Dermis microvascular lymphatic vessel endothelial cell (primary cell): ENCODE measurements at regions not wholly inside any gene's neighbourhood (a gene's known extent, or its start where the extent isn't known, plus 50 kb on each side); places are given as distances from the start of the nearest gene placed in this dataset.
A peak's percentile ranks its signal among the peaks of the same experiment; 100 is the strongest.

Experiments
- DNase-seq, 2 donors: peaks; one replicate each; pipeline versions ENCODE4 v3.0.0 to v3.0.0-alpha.2; 2010; ENCODE audit warnings: low read depth in 2 of 2

- DNase-seq = peak; percentile 76 to 87
Observed at GRCh38 chr2:12965540-12966269, 249.0 kb downstream of the TRIB2 start.

DNA sequence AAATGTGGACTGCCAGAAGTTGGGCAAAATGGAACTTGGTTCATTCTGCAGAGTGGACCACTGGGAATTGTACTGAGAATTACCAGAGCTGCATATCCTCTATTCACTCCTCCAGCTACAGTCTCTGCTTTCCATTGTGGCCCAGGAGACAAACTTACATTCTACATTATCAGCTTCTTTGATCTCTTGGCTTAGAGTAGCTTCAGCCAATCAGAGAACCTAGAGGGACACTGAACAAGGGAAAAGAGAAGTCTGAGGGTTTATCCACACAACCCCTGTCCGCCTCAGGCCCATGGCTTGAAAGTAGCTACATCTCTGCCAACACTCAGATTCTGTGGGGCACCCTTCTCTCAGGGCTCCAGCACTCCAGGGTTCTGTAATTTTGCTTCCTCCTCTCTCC, 251.1 kb downstream of the TRIB2 start:
- DNase-seq = no peak

DNA sequence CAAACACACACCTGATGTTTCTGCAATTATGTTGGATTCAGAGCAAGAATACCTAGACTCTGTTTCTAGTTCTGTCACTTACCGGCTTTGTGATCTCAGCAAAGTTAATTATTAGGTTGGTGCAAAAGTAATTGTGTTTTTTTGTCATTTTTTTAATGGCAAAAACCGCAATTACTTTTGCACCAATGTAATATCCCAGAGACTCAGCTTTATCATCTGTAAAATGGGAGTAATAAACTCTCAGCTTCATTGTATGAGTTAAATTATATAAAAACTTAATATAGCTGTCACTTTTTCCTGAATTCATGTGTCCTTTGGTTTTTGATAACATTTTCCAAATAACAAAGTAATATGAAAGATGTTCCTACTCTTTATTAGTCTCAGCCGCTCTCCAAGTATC, 251.7 kb downstream of the TRIB2 start:
- no peak for DNase-seq

- no peak for DNase-seq
Observed at GRCh38 chr2:12970861-12971260, 254.1 kb downstream of the TRIB2 start.

GRCh38 chr2:12971581-12972365, 255.0 kb downstream of the TRIB2 start:
- no peak for DNase-seq

- no peak for DNase-seq
Observed at GRCh38 chr2:12978066-12978835, 261.5 kb downstream of the TRIB2 start.

GRCh38 chr2:12979066-12979465, 262.3 kb downstream of the TRIB2 start:
- DNase-seq = no peak

GRCh38 chr2:12980817-12981216, 264.1 kb downstream of the TRIB2 start:
- DNase-seq = peak; percentile 85 to 93

DNA sequence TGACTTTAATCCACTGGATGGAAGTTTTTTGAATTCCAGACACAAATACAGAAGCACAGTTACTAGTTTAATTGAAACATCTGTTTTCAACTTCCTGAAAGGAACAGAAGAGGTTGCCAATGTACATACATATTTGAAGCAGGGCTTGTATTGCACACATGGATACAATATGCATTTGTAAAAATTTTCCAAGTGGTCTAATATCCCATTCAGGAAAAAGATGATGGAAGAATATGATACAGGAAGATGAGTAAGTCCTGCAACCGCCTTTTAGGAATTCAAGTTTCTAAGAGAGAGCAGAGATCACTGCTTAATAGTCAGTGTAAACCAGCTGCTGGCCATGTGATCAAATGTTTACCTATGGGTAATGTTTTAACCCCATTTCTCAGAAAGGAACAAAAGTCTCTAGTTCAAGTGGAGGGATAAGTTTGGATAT, 265.4 kb downstream of the TRIB2 start:
- peak; percentile 91 to 94 for DNase-seq

GRCh38 chr2:12987246-12987645, 270.5 kb downstream of the TRIB2 start:
- peak in 1 of 2 donors; percentile 66 for DNase-seq

DNA sequence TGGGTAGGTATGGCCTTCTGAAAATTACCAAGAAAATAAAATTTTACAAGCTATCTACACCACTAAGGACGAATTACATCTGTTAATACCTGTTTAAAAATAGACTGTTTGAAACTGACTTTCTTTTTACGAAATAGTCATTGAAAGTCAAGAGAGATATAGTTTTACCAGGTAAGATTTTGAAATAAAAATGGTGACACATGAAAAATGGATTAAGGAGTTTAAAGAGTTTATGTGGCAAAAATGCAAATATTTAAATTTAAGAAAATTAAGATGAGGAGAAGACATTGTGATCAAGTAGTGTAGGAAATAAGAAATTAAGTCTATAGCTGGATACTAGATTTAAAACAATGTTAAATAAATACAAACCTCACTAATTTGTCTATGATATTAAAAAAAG, 271.5 kb downstream of the TRIB2 start:
- DNase-seq = no peak

DNA sequence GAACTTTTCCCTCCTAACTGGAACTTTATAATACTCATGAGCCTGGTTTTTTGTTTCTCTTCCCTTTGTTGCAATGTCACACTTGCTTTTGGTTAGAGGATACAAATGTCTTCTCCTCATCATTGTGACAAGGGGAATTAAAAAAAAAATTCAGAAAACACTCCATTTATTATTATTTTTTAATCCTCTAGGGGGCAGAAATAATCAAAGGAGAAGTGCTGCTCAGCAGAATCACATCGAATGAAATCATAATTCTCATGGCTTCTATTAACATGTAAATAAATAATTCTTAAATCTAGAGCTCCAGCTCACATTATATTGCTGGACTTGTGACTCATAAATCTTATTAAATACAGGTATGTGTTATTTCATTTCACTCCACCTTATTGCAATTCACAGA, 273.8 kb downstream of the TRIB2 start:
- DNase-seq = peak in 1 of 2 donors; percentile 39

GRCh38 chr2:12998685-12999084, 281.9 kb downstream of the TRIB2 start:
- no peak for DNase-seq

DNA sequence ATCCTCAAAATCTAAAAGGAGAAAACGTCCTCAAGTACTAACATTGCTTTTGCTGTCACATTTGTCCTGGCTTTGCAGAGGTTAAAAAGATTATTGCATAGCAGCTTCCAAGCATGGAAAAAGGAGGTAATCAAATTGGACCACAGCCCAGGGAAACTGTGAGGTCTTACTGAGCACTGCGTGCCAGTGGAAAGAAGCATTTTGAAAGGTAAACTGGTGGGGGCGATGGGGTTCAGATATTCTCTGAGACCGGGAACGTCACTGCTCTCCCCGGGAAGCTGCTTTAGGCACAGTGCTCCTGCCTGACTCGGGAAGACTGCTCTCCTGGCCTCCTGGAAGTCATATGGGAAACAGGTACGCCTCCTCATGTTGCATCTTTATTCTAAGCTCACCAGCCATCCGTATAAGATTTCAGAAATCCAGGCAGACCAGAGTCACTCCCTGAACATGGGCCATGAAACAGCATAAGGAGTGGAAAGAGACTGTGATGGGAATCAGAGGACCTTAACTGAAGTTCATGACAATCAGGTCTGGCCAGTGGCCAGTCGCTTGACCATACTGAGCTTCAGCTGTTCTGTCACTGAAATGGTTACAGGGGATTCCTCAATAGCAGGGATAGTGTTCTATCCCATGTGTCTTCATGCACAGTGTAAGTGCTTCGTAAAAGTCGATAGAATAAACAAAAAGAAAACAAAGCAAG, 284.1 kb downstream of the TRIB2 start:
- peak; percentile 78 to 90 for DNase-seq

- DNase-seq = peak in 1 of 2 donors; percentile 88
Observed at GRCh38 chr2:13001408-13001807, 284.7 kb downstream of the TRIB2 start.

DNA sequence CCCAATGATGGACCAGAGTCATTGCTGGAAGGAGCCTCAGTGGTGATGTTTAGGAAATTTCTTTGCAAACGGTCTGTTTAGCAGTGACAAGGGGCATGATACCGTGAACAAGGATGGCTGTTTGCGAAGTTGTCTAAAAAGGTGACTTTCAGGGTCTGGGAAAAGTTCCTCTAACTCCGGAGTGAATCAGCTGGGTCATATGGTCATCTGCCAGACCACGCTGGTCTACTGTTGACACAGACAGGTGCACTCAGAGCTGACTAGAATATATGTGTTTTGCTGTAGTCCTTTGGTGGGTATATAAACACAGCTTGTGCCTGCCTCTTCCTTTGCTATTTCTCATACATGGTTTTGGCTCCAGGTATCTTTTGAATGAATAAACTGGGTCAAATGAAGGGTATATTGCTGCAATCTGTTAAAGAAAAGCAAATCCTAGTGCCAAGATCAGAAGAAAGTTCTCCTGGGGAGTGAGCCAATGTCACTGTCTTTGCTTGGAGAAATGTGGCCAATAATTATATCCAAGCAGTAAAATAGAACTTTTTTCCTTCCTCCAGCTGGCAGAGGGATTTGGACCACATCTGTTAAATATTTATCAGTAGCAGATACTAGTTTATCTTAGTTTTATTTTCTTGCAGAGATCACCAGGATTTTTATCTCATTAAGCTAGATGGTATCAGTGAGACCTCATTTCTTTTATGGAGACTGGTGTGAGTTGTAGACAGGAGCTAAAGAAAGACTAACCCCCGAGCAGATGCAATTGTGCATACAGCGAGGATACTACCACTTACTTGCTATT, 286.0 kb downstream of the TRIB2 start:
- DNase-seq = peak; percentile 81 to 95

DNA sequence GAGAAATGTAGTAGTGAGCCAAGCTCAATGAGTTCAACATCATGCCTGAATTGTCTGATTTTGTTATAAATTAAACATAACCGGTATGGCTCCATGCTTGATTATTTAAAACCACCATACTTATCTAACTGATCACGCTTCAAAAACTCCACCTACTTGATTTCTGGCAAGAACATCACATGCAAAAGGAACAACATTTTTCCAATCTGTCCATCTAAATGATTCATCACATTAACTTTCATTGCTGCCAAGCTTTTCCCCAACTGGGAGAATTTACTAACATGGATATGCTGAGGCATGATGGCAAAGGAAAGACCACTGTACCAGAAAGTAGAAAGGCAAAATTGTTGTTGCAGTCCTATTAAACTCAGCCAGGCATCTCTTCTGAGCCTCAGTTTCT, 286.8 kb downstream of the TRIB2 start:
- DNase-seq = peak in 1 of 2 donors; percentile 47

DNA sequence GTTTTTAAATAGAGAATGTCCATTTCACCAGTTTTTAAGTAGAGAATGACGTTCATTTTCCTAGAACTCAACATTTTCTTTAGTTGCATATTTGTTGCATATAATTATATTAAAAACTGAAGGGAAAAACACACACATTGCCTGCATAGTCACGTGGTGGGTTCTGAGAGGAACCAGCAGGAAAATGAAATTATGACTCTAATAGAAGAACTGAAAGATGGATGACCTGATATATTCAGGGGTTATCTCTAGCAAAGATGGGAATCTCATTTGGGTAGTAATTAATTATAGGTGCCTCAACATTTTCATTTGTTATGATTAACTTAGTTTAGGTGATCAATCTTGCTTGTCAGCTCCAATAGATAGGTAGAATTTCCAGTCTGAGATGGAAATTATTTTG, 288.3 kb downstream of the TRIB2 start:
- no peak for DNase-seq

- DNase-seq = peak in 1 of 2 donors; percentile 69
Observed at GRCh38 chr2:13005761-13006335, 289.1 kb downstream of the TRIB2 start.

DNA sequence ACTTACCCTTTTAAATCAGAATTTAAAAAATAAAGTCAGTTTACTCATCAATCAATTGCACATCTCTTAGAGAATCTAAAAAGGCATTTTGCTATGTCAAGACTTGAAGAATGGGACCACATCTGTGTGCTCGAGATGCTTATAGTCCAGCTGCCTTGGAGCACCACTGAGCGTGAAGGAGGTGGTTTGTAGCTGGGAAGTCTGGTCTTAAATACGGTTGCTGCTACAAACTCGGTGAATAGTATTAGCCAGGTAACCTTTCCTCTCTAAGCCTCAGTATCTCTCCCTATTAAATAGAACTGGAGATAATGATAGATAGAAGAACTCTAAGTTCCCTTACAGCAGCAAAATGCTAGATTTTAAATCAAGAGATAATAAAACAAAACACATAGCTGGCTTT, 289.7 kb downstream of the TRIB2 start:
- peak in 1 of 2 donors; percentile 15 for DNase-seq
